GM23248 (cell line): ENCODE measurements at regions not wholly inside any gene's neighbourhood (a gene's known extent, or its start where the extent isn't known, plus 50 kb on each side); places are given as distances from the start of the nearest gene placed in this dataset.

ENCODE experiments used
- DNase-seq: peaks from one replicate; pipeline ENCODE4 v3.0.0-alpha.2; 2015
- H2AFZ ChIP-seq: fragments of 200-600 bp; sonication (generic); 2 replicates; pipeline ENCODE4 v1.6.1; 2016; ENCODE audit warnings: antibody characterized with exemption
- H3F3A ChIP-seq: fragments of 200-600 bp; sonication (generic); 2 replicates; pipeline ENCODE4 v1.6.1; 2016; ENCODE audit warnings: mild to moderate bottlenecking, antibody characterized with exemption, mixed run types; ENCODE audit not compliant: insufficient read depth
- H3K27ac ChIP-seq: fragments of 200-600 bp; sonication (generic); 2 replicates; pipeline ENCODE4 v1.5.1; 2016; ENCODE audit warnings: mild to moderate bottlenecking
- H3K27me3 ChIP-seq: fragments of 200-600 bp; sonication (generic); replicated peaks from 2 replicates; pipeline ENCODE4 v1.6.1; 2016; ENCODE audit warnings: mild to moderate bottlenecking; ENCODE audit not compliant: insufficient read depth
- H3K36me3 ChIP-seq: fragments of 200-600 bp; sonication (generic); 2 replicates; pipeline ENCODE4 v1.6.1; 2016; ENCODE audit warnings: low read depth, mild to moderate bottlenecking
- H3K4me1 ChIP-seq: fragments of 200-600 bp; sonication (generic); 2 replicates; pipeline ENCODE4 v1.6.1; 2016; ENCODE audit warnings: mild to moderate bottlenecking; ENCODE audit not compliant: insufficient read depth
- H3K4me2 ChIP-seq: fragments of 200-600 bp; sonication (generic); one replicate; pipeline ENCODE4 v1.6.1; 2016; ENCODE audit warnings: mild to moderate bottlenecking; ENCODE audit not compliant: unreplicated experiment
- H3K4me3 ChIP-seq: fragments of 200-600 bp; sonication (generic); 2 replicates; pipeline ENCODE4 v1.5.1; 2016; ENCODE audit warnings: mild to moderate bottlenecking
- H3K79me2 ChIP-seq: fragments of 200-600 bp; sonication (generic); 2 replicates; pipeline ENCODE4 v1.6.1; 2016; ENCODE audit warnings: mild to moderate bottlenecking; ENCODE audit not compliant: insufficient read depth
- H3K9ac ChIP-seq: fragments of 200-600 bp; sonication (generic); 2 replicates; pipeline ENCODE4 v1.6.1; 2016; ENCODE audit warnings: mild to moderate bottlenecking
- H3K9me2 ChIP-seq: fragments of 200-600 bp; sonication (generic); 2 replicates; pipeline ENCODE4 v1.6.1; 2016; ENCODE audit warnings: mixed run types, mild to moderate bottlenecking, moderate library complexity; ENCODE audit not compliant: insufficient read depth
- H3K9me3 ChIP-seq: fragments of 200-600 bp; sonication (generic); one replicate; pipeline ENCODE4 v1.6.1; 2017; ENCODE audit warnings: low read depth
- H4K20me1 ChIP-seq: fragments of 200-600 bp; sonication (generic); 2 replicates; pipeline ENCODE4 v1.6.0; 2016; ENCODE audit not compliant: insufficient read depth
- EZH2 ChIP-seq: fragments of 200-600 bp; sonication (generic); IDR thresholded peaks from 2 replicates; pipeline ENCODE4 v1.6.1; 2018; ENCODE audit warnings: antibody characterized with exemption, mild to moderate bottlenecking; ENCODE audit not compliant: insufficient read depth, poor library complexity, severe bottlenecking
- EZH2phosphoT487 ChIP-seq: fragments of 200-600 bp; sonication (generic); IDR thresholded peaks from 2 replicates; pipeline ENCODE4 v1.6.1; 2018; ENCODE audit warnings: antibody characterized with exemption, moderate library complexity, mild to moderate bottlenecking, low read depth; ENCODE audit not compliant: insufficient read depth
- WGBS, 2 experiments: methylation state at CpG; one replicate each; pipeline ENCODE4 v1.1.6; 2015 to 2017; ENCODE audit warnings: low lambda C conversion rate in 2 of 2, low coverage in 1 of 2; ENCODE audit errors: missing lambda C conversion rate in 2 of 2; 5-methylcytosine and 5-hydroxymethylcytosine counted together
- in situ Hi-C: fragments of 300-500 bp; cut with MboI; formaldehyde crosslinking; loops from 2 replicates; pipeline ENCODE4 v1.15.0; 2020

GRCh38 chr10:59595593-59595992 is 114.1 kb downstream of the SLC16A9 start:
- Histone ChIP-seq H3F3A (no peaks in the 10 kb centered on the region), H3K27ac (no peak overlapping the region)
- DNase-seq = no peak

DNA sequence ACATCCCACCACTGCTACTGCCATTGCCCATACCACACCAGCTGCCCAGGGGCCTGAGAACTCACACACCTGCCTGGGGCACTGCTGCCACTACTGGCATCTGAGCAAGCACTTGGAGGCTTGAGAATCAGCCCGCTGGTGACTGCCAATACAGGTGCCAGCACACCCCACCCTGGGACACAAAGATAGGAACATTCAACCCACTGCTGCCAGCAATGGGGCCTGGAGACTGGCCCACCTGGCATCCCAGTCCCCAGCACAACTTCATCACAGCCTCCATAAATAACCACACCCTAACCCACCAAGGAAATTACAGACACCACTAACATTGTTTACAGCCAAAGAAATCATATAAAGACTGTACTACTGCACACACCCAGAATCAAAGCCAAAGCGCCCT is 115.9 kb downstream of the SLC16A9 start:
- H3K27me3 ChIP-seq = no peaks in the 10 kb centered on the region
- 51 to 59% methylated on average over 2 of the region's 2 CpGs for WGBS, 2 experiments
- H2AFZ ChIP-seq = no peak overlapping the region
- H3K4me1 ChIP-seq = no peaks in the 10 kb centered on the region
- no peaks in the 10 kb centered on the region for H3K36me3 ChIP-seq
- TF ChIP-seq EZH2phosphoT487 (no peak), EZH2 (no peak)
- no peak overlapping the region for H3K4me2 ChIP-seq
- H3K9me2 ChIP-seq = no peaks in the 10 kb centered on the region
- H4K20me1 ChIP-seq = no peaks in the 10 kb centered on the region
- DNase-seq = no peak
- no peaks in the 10 kb centered on the region for H3F3A ChIP-seq
- no peak overlapping the region for H3K27ac ChIP-seq
- no peaks in the 10 kb centered on the region for H3K79me2 ChIP-seq
- in situ Hi-C loops = loop anchor here (25.0 kb wide), 1 partner anchor 806 kb away; no protein-coding TSS in a partner anchor
- no peaks in the 10 kb centered on the region for H3K9me3 ChIP-seq
- no peak overlapping the region for H3K4me3 ChIP-seq
- H3K9ac ChIP-seq = no peak overlapping the region

More at GRCh38 chr10:59595593-59595992, 114.1 kb downstream of the SLC16A9 start:
- no peaks in the 10 kb centered on the region for H3K9me2 ChIP-seq
- no peaks in the 10 kb centered on the region for H3K9me3 ChIP-seq
- H2AFZ ChIP-seq = no peak overlapping the region
- H3K4me1 ChIP-seq = no peaks in the 10 kb centered on the region
- H3K4me3 ChIP-seq = no peak overlapping the region
- WGBS, 2 experiments = 0 to 2% methylated on average over 1 of the region's 1 CpG
- in situ Hi-C loops = loop anchor here (25.0 kb wide), 1 partner anchor 808 kb away; no protein-coding TSS in a partner anchor
- no peaks in the 10 kb centered on the region for H3K79me2 ChIP-seq
- H3K9ac ChIP-seq = no peak overlapping the region
- H3K36me3 ChIP-seq = no peaks in the 10 kb centered on the region
- TF ChIP-seq EZH2phosphoT487 (no peak), EZH2 (no peak)
- H4K20me1 ChIP-seq = no peaks in the 10 kb centered on the region
- H3K4me2 ChIP-seq = no peak overlapping the region
- H3K27me3 ChIP-seq = no peaks in the 10 kb centered on the region

GRCh38 chr10:59589796-59590195 is 119.9 kb downstream of the SLC16A9 start:
- H3K36me3 ChIP-seq = no peaks in the 10 kb centered on the region
- H3K9me2 ChIP-seq = no peaks in the 10 kb centered on the region
- no peak overlapping the region for H3K4me2 ChIP-seq
- no peaks in the 10 kb centered on the region for H4K20me1 ChIP-seq
- no peak overlapping the region for H2AFZ ChIP-seq
- no peak overlapping the region for H3K9ac ChIP-seq
- TF ChIP-seq EZH2phosphoT487 (no peak), EZH2 (no peak)
- 1 to 4% methylated on average over 6 of the region's 6 CpGs for WGBS, 2 experiments
- no peaks in the 10 kb centered on the region for H3K4me1 ChIP-seq
- in situ Hi-C loops = loop anchor here (25.0 kb wide), 1 partner anchor 802 kb away; no protein-coding TSS in a partner anchor
- no peak overlapping the region for H3K4me3 ChIP-seq
- H3K9me3 ChIP-seq = no peaks in the 10 kb centered on the region
- H3F3A ChIP-seq = no peaks in the 10 kb centered on the region
- no peaks in the 10 kb centered on the region for H3K27me3 ChIP-seq
- no peaks in the 10 kb centered on the region for H3K79me2 ChIP-seq
- DNase-seq = no peak
- H3K27ac ChIP-seq = no peak overlapping the region

- H3K27me3 ChIP-seq = no peaks in the 10 kb centered on the region
- no peak overlapping the region for H2AFZ ChIP-seq
- no peaks in the 10 kb centered on the region for H3K79me2 ChIP-seq
- no peaks in the 10 kb centered on the region for H3K9me3 ChIP-seq
- no peaks in the 10 kb centered on the region for H3K4me1 ChIP-seq
- no peak for TF ChIP-seq EZH2
- TF ChIP-seq EZH2phosphoT487 = no peak
- H3K9me2 ChIP-seq = no peaks in the 10 kb centered on the region
- H3K27ac ChIP-seq = no peak overlapping the region
- H3K9ac ChIP-seq = no peak overlapping the region
- in situ Hi-C loops = loop anchor here (25.0 kb wide), 1 partner anchor 801 kb away; no protein-coding TSS in a partner anchor
- H3K36me3 ChIP-seq = no peaks in the 10 kb centered on the region
- H3F3A ChIP-seq = no peaks in the 10 kb centered on the region
- 57 to 60% methylated on average over 6 of the region's 6 CpGs for WGBS, 2 experiments
- DNase-seq = no peak
- no peak overlapping the region for H3K4me2 ChIP-seq
- H3K4me3 ChIP-seq = no peak overlapping the region
- H4K20me1 ChIP-seq = no peaks in the 10 kb centered on the region
These were observed 120.9 kb downstream of the SLC16A9 start for GRCh38 chr10:59588791-59589190.

GRCh38 chr10:59587756-59588140 is 121.9 kb downstream of the SLC16A9 start:
- Histone ChIP-seq H3K27me3 (no peaks in the 10 kb centered on the region), H4K20me1 (no peaks in the 10 kb centered on the region), H3K36me3 (no peaks in the 10 kb centered on the region), H3K9me2 (no peaks in the 10 kb centered on the region), H3K9ac (no peak overlapping the region), H3K79me2 (no peaks in the 10 kb centered on the region), H2AFZ (no peak overlapping the region), H3K4me2 (no peak overlapping the region), H3F3A (no peaks in the 10 kb centered on the region), H3K9me3 (no peaks in the 10 kb centered on the region), H3K4me1 (no peaks in the 10 kb centered on the region), H3K27ac (no peak overlapping the region), H3K4me3 (no peak overlapping the region)
- TF ChIP-seq EZH2 (no peak), EZH2phosphoT487 (no peak)
- in situ Hi-C loops = loop anchor here (25.0 kb wide), 1 partner anchor 800 kb away; no protein-coding TSS in a partner anchor
- DNase-seq = no peak
- WGBS, 2 experiments = 31 to 36% methylated on average over 2 of the region's 2 CpGs
